Fibroblast of the aortic adventitia (primary cell): ENCODE measurements at regions not wholly inside any gene's neighbourhood (a gene's known extent, or its start where the extent isn't known, plus 50 kb on each side); places are given as distances from the start of the nearest gene placed in this dataset.

Experiments
- DNase-seq: peaks from one replicate; pipeline ENCODE4 v3.0.0-alpha.2; 2010; ENCODE audit warnings: low read depth
- H3K4me3 ChIP-seq: 2 replicates; pipeline ENCODE4 v1.5.1; 2011; ENCODE audit warnings: low read depth, mild to moderate bottlenecking, control low read depth, low read length, moderate library complexity
- CTCF ChIP-seq: IDR thresholded peaks from 2 replicates; pipeline ENCODE4 v1.5.1; 2011; ENCODE audit warnings: mild to moderate bottlenecking, low read length, control low read depth, inconsistent platforms; ENCODE audit not compliant: insufficient read depth

GRCh38 chr12:9348906-9349518 lies 140.8 kb upstream of the PZP start:
- no peak overlapping the region for H3K4me3 ChIP-seq
- no peak for TF ChIP-seq CTCF
- no peak for DNase-seq

GRCh38 chr12:9347328-9348127 lies 139.3 kb upstream of the PZP start:
- no peak for TF ChIP-seq CTCF
- DNase-seq = peak; percentile 55
- no peak overlapping the region for H3K4me3 ChIP-seq

- DNase-seq = no peak
- no peak overlapping the region for H3K4me3 ChIP-seq
- no peak for TF ChIP-seq CTCF
These were observed 138.7 kb upstream of the PZP start for GRCh38 chr12:9346866-9347327.

- H3K4me3 ChIP-seq = no peak overlapping the region
- no peak for DNase-seq
- no peak for TF ChIP-seq CTCF
These were observed 137.0 kb upstream of the PZP start for GRCh38 chr12:9345171-9345570.

- peak; percentile 46 for DNase-seq
- no peak for TF ChIP-seq CTCF
- H3K4me3 ChIP-seq = no peak overlapping the region
These were observed 136.3 kb upstream of the PZP start for GRCh38 chr12:9344541-9344940.

GRCh38 chr12:9343731-9344130 lies 135.5 kb upstream of the PZP start:
- DNase-seq = no peak
- no peak for TF ChIP-seq CTCF

More at GRCh38 chr12:9343731-9344130, 135.5 kb upstream of the PZP start:
- H3K4me3 ChIP-seq = no peak overlapping the region
